ENCODE measurements at regions not wholly inside any gene's neighbourhood (a gene's known extent, or its start where the extent isn't known, plus 50 kb on each side); places are given as distances from the start of the nearest gene placed in this dataset.
"Not testable (repeated sequence)": the region's sequence is repeated elsewhere in the genome, so short reads cannot be mapped to it uniquely, and the experiment has no call there.

DNA sequence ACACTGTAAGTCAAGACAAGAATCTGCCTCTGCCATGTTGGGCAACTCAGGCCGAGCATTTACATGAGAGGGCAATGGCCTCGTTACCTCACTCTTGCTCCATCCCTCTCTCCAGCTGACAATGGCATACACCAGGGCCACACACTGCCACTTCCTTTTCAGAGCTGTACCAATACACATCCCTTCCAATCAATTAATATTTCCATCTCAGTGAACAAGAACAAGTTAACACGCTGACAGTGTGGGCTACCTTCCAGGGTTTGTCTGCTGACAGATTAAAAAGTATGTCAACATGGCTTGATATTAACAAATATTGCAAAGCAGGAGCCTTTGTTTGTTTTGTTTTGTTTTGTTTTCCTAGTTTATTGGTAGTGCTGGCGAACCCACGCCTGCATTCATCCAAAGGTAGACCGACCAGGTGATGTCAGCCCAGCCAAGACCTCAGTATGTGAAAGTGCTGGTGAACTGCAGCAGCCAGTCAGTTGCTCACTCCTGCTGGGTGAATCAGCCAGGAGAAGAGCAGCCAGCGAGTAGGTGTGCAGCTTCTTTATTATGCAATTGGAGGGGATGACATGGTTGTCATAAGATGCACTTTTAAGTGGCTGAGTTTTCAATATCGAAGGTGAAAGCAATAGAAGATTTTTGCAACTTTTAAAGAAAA lies 487.3 kb upstream of the JARID2 start:
- no peak for DNase-seq

DNA sequence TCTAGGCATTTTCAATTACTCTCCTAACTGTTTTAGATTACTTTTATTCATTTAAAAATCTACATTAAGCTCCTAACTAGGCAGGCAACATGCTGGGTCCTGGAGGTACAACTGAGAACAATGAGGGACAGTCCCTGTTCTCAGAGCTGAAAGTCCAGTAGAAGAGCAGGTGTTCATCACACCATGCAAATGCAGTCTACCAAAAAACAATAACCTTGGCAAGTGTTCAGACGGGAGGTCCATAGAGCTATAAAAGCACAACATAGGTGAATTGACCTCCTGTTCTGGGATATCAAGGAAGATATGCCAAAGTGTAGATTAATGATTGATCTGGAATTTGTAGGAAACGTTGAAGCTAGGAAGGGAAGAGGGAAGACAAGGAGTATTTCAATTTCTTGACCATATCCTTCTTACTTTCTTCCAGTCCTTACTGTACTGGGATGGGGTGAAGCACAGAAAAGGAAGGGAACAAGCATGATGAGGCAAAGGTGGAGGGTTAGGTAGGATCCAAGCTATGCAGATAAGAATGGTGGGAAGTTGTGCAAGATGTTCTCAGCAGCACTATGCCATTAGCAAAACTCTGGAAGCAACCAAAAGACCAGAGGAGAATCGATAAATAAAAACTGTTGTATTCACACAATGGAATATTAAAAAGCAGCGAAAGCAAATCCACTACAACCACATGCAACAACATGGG lies 485.7 kb upstream of the JARID2 start:
- DNase-seq: no peak

DNA sequence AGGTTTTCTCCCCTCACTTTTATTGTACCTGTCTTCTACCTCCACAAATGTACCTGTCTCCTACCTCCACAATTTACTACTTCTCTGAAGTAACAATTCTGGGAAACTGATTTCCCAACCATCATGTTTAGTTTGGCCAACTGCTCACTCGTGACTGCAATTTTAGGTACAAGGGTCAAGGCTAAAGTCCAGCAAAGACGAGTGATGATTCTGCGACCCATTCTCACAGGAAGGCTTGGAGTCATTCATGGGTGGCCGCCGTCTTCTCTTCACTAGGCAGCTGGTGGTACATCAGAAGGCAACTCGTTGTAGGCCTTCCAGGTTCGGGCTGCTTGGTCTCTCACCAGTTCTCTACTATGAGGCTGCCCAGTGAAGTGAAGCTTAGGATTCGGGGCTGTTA lies 483.8 kb upstream of the JARID2 start:
- DNase-seq: no peak

DNA sequence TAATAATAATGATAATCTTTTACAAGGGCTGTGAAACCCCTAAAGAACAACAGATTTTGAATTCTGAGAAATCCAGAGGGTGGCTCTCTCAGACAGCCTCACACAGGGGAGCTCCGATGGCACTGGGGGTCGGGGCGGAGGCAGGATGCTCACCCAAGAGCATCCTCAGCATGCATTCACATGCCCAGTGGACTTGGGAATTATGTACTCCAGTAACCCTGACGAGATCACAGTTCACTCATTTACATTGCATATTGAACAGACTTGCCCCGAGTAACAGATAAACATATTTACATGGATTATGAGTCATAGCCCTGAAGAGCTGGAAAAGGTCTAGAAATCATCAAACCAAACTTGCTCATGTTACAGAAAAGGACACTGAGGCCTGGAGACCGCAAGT lies 482.7 kb upstream of the JARID2 start:
- peak; percentile 14 for DNase-seq

DNA sequence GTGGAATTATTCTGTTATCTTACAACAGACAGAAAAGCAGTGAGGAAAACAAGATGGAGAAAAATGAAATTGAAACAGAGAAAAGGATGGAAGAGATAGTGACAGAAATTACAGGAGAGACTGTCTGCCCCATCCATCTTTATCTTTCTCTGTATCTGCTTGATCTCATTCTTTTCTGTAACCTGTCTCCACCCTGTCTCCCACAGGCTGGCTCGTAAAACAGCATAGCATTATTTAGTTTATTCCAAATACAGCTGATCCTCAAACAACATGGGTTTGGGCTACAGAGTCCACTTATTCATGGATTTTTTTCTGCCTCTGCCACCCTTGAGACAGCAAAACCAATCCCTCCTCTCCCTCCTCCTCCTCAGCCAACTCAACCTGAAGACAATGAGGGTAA lies 482.3 kb upstream of the JARID2 start:
- DNase-seq: no peak

DNA sequence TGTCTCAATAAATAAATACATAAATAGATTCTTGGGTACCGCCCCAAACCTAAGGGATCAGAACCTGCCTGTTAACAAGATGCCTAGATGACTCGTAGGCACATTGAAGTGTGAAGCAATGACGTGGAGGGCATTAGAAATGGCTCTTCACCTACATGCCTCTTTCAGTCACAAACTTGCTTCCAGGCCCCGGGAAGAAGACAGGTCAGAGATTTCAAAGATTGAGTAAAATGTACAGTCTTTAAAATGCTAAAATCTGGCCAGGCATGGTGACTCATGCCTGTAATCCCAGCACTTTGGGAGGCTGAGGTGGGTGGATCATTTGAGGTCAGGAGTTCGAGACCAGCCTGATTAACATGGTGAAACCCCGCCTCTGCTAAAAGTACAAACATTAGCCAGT lies 480.8 kb upstream of the JARID2 start:
- no peak for DNase-seq

DNA sequence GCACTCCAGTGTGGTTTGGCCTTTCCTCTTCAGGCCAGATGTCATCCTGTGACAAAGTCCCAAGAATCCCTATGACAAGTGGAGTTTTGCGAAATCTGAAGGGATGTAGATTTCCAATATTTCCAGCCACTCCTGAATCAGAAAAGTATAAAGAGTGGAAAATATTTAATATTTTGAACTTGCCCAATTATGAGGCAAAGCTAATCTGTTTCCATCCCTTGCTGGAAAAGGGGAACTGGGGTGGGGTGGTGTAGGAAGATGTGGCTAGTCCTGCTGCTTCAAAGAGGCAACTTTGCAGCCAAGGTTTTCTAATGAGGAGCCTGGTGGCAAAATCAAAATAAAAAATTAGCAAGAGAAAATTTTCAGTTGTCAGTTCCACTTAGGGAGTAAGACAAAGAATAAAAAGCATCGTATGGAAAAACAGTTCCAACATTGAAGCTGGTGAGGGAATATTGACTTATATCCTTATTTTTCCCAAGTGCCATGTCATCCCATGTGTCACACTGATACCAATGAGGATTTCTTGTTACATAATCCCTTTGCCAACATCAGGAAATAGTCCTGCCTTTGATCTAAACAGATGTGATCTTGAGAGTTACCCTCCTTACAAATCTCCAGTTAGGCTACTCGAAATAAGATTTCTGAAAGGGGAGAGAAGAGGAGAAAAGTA lies 480.0 kb upstream of the JARID2 start:
- DNase-seq: peak; percentile 73

DNA sequence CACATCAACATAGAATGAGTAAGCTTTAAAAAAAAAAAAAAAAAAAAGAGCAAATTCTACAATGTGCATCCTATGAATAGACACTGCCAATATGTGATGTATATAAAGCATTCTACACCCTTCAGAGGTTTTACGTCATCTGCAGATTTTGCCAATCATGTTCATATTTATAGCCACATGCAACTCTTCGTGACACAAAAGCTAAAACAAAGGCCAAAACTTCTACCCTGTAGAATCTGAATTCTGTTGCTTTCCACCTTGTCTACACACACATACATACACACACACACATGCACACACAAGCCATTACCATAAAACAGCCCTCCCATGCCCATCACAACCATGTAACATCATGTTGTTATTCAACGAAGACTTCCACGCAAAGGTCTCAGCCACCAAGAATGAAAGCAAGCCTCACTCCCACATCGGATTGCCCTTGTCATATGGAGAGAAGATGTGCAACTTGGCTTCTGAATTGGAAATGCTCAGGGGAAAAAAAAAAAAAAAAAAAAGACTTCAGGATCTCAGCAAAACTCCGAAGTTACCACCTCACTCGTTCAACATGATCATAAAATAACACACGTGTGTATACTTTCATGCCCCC lies 479.4 kb upstream of the JARID2 start:
- DNase-seq: peak; percentile 98

DNA sequence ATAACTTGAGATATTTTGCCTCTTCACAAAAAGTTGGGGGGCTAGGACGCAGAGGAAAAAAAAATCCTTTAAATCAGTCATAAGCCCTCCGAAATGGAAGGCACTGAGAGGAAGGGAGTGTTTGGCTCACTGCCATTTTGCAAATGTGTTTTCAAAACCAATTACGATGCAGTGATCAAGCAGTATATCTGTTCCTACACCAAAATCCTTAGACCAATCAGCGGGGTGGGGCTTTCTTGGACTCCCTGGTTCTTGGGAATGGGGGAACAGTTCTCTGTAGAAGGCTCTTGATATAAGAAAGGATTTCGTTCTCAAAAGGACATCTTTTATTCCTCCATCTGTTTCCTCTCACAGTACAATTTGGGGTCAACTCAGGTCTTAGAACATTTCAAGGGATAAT lies 478.6 kb upstream of the JARID2 start:
- DNase-seq: peak; percentile 69

DNA sequence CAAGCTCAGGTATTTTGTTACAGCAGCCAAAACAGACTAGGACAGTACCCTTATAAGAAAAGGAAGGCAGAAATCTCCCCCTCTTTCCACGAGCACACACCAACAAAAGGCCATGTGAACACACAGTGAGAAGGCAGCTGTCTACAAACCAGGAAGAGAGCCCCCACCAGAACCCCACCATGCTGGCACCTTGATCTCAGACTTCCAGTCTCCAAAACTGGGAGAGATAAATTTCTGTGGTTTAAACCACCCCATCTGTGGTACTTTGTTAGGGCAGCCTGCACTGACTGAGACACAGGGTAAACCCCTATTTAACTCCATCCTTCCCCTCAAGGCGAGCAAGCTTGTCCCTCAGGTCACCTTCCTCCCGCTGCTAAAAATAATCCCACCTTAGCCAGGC lies 475.8 kb upstream of the JARID2 start:
- DNase-seq: no peak

DNA sequence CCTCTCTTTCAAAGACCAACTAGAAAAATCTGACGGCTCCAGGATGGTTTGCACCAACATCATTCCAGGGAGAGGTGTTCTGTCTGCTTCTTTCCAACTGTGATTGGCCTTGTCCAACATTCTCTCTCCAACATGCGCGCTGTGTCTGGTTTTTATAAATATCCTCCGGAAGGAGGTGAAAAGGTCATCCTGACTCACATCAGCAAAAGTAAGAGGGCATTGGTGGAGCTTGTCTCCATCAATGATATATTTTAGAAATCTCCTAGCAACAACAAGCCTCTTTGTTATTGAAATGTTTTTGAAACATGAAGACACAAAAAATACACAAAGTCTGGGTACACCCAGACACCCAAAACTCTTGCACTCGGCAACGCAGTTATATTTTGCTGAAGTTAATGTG lies 475.3 kb upstream of the JARID2 start:
- no peak for DNase-seq

DNA sequence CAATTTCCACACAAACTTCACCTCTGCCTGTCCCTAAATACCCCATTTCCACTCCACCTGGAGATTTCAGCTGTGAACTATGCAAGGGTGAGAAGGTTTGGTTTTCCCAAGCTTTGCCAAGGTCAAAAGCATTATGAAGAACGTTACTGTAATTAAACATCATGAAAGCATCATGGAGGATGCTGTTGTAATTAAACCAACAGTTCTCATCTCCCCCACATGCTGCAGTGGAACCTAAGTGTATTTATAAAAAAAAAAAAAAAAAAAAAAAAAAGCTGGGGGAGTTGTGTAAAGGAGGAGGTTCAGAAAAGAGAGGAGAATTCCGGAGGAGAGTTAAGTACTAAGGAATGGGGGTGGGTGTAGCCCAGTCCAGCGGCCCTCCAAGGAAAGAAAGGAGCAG lies 474.9 kb upstream of the JARID2 start:
- no peak for DNase-seq

DNA sequence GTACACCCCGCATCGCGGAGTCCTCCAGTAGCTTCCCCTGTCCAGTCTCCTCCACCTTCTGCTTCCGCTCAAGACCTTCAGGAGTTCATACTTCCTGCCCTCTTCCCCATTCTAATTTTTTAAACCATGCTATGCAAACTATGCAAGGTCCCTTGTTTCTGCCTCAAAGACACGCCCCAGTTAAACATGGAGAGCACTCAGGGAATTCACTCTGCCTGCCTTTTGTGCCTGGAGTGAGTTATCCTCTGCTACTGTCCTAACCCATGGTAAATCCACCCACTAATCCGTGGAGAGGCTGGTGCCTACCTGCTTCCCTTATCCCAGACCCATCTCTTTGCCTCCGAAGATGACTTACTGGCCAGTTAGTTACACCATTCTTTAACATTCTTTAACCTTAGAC lies 473.7 kb upstream of the JARID2 start:
- DNase-seq: no peak

DNA sequence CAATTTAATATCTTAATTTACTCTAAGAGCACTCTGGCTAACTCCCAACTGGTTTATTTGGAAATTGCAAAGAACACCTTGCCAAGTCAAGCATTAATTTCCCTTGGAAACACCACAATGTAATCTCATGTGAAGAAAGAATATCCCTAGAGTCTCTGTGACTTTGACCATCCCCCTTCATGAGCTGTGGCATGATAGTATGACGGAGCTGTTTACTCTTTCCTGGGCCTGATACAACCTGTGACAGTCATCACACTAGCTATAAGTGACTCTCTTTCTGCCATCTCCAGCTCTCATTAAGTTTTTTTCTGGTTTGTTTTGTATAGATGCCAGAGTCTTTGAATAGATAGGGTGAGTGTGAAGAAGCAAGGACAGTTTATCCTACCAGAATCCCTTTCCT lies 470.3 kb upstream of the JARID2 start:
- no peak for DNase-seq

DNA sequence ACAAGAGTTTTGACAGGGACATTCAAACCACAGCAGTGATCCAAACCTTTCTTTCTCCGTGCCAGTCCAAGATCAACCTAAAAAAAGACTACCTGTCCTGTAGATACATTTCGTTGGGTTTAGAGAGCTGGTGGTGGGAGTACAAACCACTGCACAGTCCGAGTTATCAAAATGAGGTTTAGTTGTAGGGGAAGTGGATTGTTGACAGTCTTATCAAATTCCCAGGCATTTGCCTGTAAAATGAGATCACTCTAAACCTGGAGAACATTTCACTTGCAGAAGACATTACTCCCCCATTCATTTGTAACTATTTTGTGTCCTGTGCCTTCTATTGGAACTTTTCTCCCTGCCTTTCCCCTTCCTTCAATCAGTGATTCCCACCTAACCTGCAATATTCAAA lies 469.6 kb upstream of the JARID2 start:
- DNase-seq: no peak

DNA sequence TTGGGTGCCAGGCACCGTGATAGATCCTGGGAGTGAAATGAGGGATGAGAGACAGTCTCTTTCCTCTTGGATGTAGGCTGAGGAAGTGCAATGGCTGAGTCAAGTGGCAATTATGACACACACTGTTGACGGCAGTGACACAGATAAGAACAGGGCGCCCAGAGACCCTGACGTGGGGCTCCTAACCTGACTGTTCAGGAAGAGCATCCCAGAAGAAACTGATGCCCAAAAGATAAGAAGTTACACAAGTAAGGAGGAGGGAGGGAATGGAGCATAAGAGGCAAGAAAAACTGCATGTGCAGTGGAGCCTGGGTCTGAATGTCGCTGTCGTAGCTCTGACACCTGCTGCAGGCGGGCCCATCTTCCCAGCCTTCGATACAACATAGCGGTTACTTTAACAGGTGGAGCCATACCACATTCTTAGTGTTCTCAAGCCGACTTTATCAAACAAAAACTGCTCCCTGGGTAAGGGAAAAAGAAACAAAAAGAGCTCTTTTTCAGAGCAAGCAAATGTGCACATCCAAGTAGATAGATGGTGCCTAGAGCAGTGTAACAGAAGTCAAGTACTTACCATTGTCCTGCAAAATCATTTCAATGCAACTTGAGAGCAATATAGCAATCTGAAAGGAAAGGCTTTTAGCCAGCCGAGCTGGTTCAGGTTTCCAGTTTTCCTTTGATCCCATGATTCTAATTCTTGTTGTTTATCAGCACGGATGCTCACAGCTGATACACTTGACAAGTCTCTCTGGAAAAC lies 463.9 kb upstream of the JARID2 start:
- no peak for DNase-seq

DNA sequence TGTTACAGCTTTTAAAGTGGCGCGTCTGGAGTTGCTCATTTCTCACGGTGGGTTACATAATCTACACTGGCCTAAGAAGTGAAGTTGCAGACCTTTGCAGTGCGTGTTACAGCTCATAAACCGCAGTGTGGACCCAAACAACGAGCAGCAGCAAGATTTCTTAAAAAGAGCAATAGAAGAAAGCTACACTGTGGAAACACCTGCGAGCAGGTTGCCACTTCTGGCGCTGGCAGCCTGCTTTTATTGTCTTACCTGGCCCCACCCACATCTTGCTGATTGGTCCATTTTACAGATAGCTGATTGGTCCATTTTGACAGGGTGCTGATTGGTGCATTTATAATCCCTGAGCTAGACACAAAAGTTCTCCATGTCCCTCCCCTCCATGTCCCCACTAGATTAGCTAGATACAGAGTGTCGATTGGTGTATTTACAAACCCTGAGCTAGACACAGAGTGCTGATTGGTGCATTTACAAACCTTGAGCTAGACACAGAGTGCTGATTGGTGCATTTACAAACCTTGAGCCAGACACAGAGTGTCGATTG lies 462.9 kb upstream of the JARID2 start:
- not testable (repeated sequence) for DNase-seq

DNA sequence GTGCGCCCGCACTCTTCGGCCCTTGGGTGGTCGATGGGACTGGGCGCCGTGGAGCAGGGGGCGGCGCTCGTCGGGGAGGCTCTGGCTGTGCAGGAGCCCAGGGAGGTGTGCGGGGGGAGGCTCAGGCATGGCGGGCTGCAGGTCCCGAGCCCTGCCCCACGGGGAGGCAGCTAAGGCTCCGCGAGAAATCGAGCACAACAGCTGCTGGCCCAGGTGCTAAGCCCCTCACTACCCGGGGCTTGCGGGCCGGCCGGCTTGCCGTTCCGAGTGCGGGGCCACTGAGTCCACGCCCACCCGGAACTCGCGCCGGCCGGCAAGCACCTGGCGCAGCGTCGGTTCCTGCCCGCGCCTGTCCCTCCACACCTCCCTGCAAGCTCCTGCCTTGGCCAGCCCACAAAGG lies 462.3 kb upstream of the JARID2 start:
- DNase-seq: no peak

DNA sequence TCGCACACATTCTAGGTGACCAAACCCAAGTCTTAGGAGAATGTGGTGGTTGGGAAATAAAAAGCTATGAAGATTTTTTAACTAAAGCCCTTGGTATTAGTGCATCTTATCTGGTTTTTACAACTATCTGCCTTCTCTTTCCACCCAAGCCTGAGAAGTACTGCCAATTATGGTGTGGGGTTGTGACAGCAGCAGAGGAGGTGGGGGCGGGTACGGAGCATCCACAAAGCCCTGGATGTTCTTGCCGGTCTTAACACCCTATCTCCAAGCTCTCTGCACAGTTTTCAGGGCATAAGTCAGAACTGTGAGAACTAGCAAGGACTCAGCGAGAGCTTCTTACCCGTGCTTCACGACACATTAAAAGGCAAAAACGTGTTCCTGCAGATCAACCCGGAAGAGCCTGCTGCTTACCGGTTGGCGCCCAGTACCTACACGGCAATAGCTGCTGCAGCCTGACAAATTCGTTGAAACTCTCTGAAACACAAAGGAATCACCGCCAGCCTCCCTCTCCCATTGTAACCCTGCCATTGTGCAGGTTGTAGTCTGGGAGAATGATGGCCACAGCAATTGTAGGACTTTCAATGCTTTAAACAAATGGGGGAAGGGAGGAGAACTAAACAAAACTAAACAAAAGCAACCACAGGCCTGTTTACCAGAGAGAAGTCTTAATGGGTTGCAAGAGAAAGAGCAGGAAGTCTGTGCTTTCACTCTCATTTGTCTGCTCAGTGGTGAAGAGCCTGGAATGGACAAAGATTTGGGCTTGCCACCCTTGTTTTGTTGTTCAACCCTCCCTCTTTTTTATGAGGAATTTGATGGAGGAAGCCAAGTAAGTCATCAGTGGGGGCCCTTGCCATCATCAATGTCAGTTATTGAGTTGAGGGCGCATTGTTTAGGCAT lies 461.0 kb upstream of the JARID2 start:
- no peak for DNase-seq

DNA sequence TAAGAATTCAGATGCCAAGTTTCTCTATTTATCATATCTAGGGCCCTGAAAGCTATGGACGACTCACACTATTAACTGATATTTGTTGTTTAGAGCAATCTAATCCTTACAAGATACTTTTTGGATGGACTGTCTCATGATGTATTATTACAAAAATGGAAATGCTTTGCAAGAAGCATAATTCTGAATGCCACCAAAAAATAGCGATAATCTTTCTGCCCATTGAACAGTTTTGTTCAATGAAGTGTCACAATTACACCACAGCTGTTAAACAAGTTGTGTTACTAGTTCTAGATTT lies 460.4 kb upstream of the JARID2 start:
- no peak for DNase-seq

DNA sequence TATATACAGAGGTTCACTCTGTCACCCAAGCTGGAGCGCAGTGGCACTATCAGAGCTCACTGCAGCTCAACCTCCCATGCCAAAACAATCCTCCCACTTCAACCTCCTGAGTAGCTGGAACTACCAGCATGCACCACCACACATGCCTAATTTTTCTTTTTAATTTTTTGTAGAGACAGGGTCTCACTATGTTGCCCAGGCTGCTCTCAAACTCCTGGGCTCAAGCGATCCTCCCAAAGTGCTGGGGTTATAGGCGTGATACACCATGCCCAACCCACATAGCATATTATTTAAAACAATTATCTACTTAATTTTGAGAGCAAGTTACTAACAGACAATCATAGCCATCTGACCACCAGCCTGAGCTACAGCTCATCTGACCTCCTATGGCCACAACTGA lies 459.9 kb upstream of the JARID2 start:
- no peak for DNase-seq

DNA sequence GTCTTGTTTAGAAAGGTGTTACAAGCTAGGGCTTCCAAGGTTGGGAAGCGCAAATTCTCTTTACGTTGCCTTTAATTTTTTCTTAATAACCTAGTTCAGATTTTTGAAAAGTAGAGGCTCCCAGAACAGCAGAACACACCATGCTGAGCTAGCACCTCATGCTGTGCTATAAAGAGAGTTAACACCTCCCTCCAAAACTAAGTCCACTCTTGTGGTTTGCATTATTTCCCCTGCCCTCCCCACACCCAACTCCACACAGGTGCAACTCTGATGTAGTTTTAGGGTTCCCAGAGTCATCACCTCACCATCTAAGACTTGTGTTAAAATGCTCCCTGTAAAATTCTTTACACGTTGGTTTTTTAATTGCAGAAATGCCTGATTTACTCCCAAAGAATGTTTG lies 459.4 kb upstream of the JARID2 start:
- DNase-seq: no peak
